Right ventricle myocardium superior (tissue), 1 donor: ENCODE measurements at regions not wholly inside any gene's neighbourhood (a gene's known extent, or its start where the extent isn't known, plus 50 kb on each side); places are given as distances from the start of the nearest gene placed in this dataset.
"Not testable (repeated sequence)": the region's sequence is repeated elsewhere in the genome, so short reads cannot be mapped to it uniquely, and the experiment has no call there.

ENCODE experiments used
- ATAC-seq: fragments of 200-7000 bp; cut with Tn5 transposase; one replicate; pipeline ENCODE4 v1.9.1; 2020; ENCODE audit warnings: mild to moderate bottlenecking; ENCODE audit not compliant: poor library complexity
- DNase-seq: peaks from one replicate; pipeline ENCODE4 v3.0.0-alpha.2; 2020
- intact Hi-C: fragments of 100-400 bp; cut with DNase I; formaldehyde crosslinking; loops from one replicate; pipeline ENCODE4 v1.11.2; 2022
- donor health status: DM: no; HTN: yes; CAD: no; lungs with severe emphysema.

GRCh38 chr3:161673866-161674265, 177.3 kb downstream of the OTOL1 start:
- DNase-seq: no peak
- intact Hi-C loops: no loop called here
- no peak for ATAC-seq

- DNase-seq: no peak
- intact Hi-C loops: no loop called here
- no peak for ATAC-seq
These were observed 177.8 kb downstream of the OTOL1 start for GRCh38 chr3:161674402-161674801.

- ATAC-seq, intact Hi-C loops: not testable (repeated sequence)
These were observed 185.2 kb downstream of the OTOL1 start for GRCh38 chr3:161681831-161682230.

GRCh38 chr3:161682715-161683114, 186.1 kb downstream of the OTOL1 start:
- DNase-seq (no peak), ATAC-seq (no peak)
- intact Hi-C loops: no loop called here

More at GRCh38 chr3:161681831-161682230, 185.2 kb downstream of the OTOL1 start:
- DNase-seq: not testable (repeated sequence)

- no peak for ATAC-seq
- intact Hi-C loops: no loop called here
- no peak for DNase-seq
These were observed 193.1 kb downstream of the OTOL1 start for GRCh38 chr3:161689584-161690298.

GRCh38 chr3:161690299-161690620, 193.7 kb downstream of the OTOL1 start:
- DNase-seq: no peak
- intact Hi-C loops: no loop called here

GRCh38 chr3:161691677-161692076, 195.1 kb downstream of the OTOL1 start:
- ATAC-seq: no peak
- intact Hi-C loops: no loop called here
- no peak for DNase-seq

More at GRCh38 chr3:161690299-161690620, 193.7 kb downstream of the OTOL1 start:
- ATAC-seq: no peak

- DNase-seq (no peak), ATAC-seq (no peak)
- intact Hi-C loops: no loop called here
These were observed 198.3 kb downstream of the OTOL1 start for GRCh38 chr3:161694682-161695564.

GRCh38 chr3:161695811-161696210, 199.2 kb downstream of the OTOL1 start:
- no peak for DNase-seq
- ATAC-seq: no peak
- intact Hi-C loops: no loop called here

- ATAC-seq: no peak
- no peak for DNase-seq
- intact Hi-C loops: no loop called here
These were observed 204.4 kb downstream of the OTOL1 start for GRCh38 chr3:161700998-161701397.

- DNase-seq, intact Hi-C loops, ATAC-seq: not testable (repeated sequence)
These were observed 210.6 kb downstream of the OTOL1 start for GRCh38 chr3:161707253-161707652.

- no peak for DNase-seq
- ATAC-seq: no peak
- intact Hi-C loops: no loop called here
These were observed 217.1 kb downstream of the OTOL1 start for GRCh38 chr3:161713731-161714130.

GRCh38 chr3:161731968-161732367, 235.4 kb downstream of the OTOL1 start:
- DNase-seq (no peak), ATAC-seq (no peak)
- intact Hi-C loops: no loop called here

- no peak for DNase-seq
- no peak for ATAC-seq
- intact Hi-C loops: no loop called here
These were observed 240.6 kb downstream of the OTOL1 start for GRCh38 chr3:161737171-161737570.

GRCh38 chr3:161740421-161740820, 243.8 kb downstream of the OTOL1 start:
- ATAC-seq: no peak
- intact Hi-C loops: no loop called here

GRCh38 chr3:161744366-161744765, 247.8 kb downstream of the OTOL1 start:
- intact Hi-C loops: no loop called here
- ATAC-seq (no peak), DNase-seq (no peak)

More at GRCh38 chr3:161740421-161740820, 243.8 kb downstream of the OTOL1 start:
- DNase-seq: no peak

- no peak for DNase-seq
- intact Hi-C loops: no loop called here
- no peak for ATAC-seq
These were observed 249.1 kb downstream of the OTOL1 start for GRCh38 chr3:161745741-161746140.

GRCh38 chr3:161748049-161748448, 251.4 kb downstream of the OTOL1 start:
- intact Hi-C loops: no loop called here
- DNase-seq (no peak), ATAC-seq (no peak)

GRCh38 chr3:161754420-161755053, 257.9 kb downstream of the OTOL1 start:
- DNase-seq: no peak
- no peak for ATAC-seq
- intact Hi-C loops: no loop called here

- DNase-seq: no peak
- intact Hi-C loops: no loop called here
- no peak for ATAC-seq
These were observed 262.8 kb downstream of the OTOL1 start for GRCh38 chr3:161759444-161759843.
